Activated CD8-positive, alpha-beta memory T cell treated with anti-CD3 and anti-CD28 coated beads, Interleukin-2, amount 50 U/mL, for 4 hours (primary cell): ENCODE measurements at regions not wholly inside any gene's neighbourhood (a gene's known extent, or its start where the extent isn't known, plus 50 kb on each side); places are given as distances from the start of the nearest gene placed in this dataset.

ENCODE experiments used
- DNase-seq: peaks from one replicate; pipeline ENCODE4 v3.0.0-alpha.2; 2020

GRCh38 chr18:72058851-72059250 lies 485.3 kb downstream of the CBLN2 start:
- no peak for DNase-seq

- DNase-seq: no peak
Observed at GRCh38 chr18:72056171-72056570, 488.0 kb downstream of the CBLN2 start.

- no peak for DNase-seq
Observed at GRCh38 chr18:72041313-72042032, 502.7 kb downstream of the CBLN2 start.

- no peak for DNase-seq
Observed at GRCh38 chr18:72013427-72013850, 530.7 kb downstream of the CBLN2 start.

GRCh38 chr18:71998547-71999097 lies 545.5 kb downstream of the CBLN2 start:
- DNase-seq: no peak

- DNase-seq: no peak
Observed at GRCh38 chr18:71995904-71996465, 548.2 kb downstream of the CBLN2 start.

- DNase-seq: no peak
Observed at GRCh38 chr18:71994273-71994672, 549.9 kb downstream of the CBLN2 start.

- DNase-seq: no peak
Observed at GRCh38 chr18:71989616-71990015, 554.5 kb downstream of the CBLN2 start.

GRCh38 chr18:71986351-71987050 lies 557.6 kb downstream of the CBLN2 start:
- no peak for DNase-seq

- DNase-seq: no peak
Observed at GRCh38 chr18:71976744-71977143, 567.4 kb downstream of the CBLN2 start.

- DNase-seq: no peak
Observed at GRCh38 chr18:71966791-71967190, 577.4 kb downstream of the CBLN2 start.

GRCh38 chr18:71958605-71959004 lies 585.5 kb downstream of the CBLN2 start:
- DNase-seq: no peak

- no peak for DNase-seq
Observed at GRCh38 chr18:71951001-71951400, 593.1 kb downstream of the CBLN2 start.

GRCh38 chr18:71942433-71942832 lies 601.7 kb downstream of the CBLN2 start:
- DNase-seq: no peak

- no peak for DNase-seq
Observed at GRCh38 chr18:71939483-71939882, 604.7 kb downstream of the CBLN2 start.

- DNase-seq: no peak
Observed at GRCh38 chr18:71936744-71937143, 607.4 kb downstream of the CBLN2 start.

GRCh38 chr18:71919211-71919610 lies 624.9 kb downstream of the CBLN2 start:
- no peak for DNase-seq

GRCh38 chr18:71913641-71914040 lies 630.5 kb downstream of the CBLN2 start:
- DNase-seq: no peak

- DNase-seq: no peak
Observed at GRCh38 chr18:71902482-71902881, 641.7 kb downstream of the CBLN2 start.

- no peak for DNase-seq
Observed at GRCh38 chr18:71899707-71900472, 644.3 kb downstream of the CBLN2 start.

- no peak for DNase-seq
Observed at GRCh38 chr18:71899183-71899582, 645.0 kb downstream of the CBLN2 start.

- no peak for DNase-seq
Observed at GRCh38 chr18:71887509-71887908, 656.6 kb downstream of the CBLN2 start.

GRCh38 chr18:71878226-71878625 lies 665.9 kb downstream of the CBLN2 start:
- DNase-seq: no peak
